Panc1 (cell line): ENCODE measurements at regions not wholly inside any gene's neighbourhood (a gene's known extent, or its start where the extent isn't known, plus 50 kb on each side); places are given as distances from the start of the nearest gene placed in this dataset.

Experiments used
- ATAC-seq: fragments of 200-7000 bp; cut with Tn5 transposase; 2 replicates; pipeline ENCODE4 v1.9.1; 2020; ENCODE audit warnings: mild to moderate bottlenecking, moderate library complexity
- BruUV-seq: library from RNA; stranded (reverse); fragments of 400-500 nt; replicated peaks from 2 replicates; lab custom pipeline; 2021; lab: Mats Ljungman, UMichigan
- CTCF ChIA-PET: fragments of 300-600 bp; sonication (Branson Sonifier 250); formaldehyde crosslinking; loops from one replicate; lab custom pipeline; 2022; ENCODE audit warnings: antibody characterized with exemption; lab: Charles Lee
- POLR2A ChIA-PET: fragments of 300-600 bp; sonication (Branson Sonifier 250); formaldehyde crosslinking; loops from one replicate; lab custom pipeline; 2022; ENCODE audit warnings: antibody characterized with exemption; lab: Charles Lee
- DNase-seq: peaks from one replicate; pipeline ENCODE4 v3.0.0-alpha.2; 2010; ENCODE audit warnings: low read depth, low spot score
- H3K27ac ChIP-seq: 2 replicates; pipeline ENCODE4 v1.5.1; 2011; ENCODE audit warnings: mild to moderate bottlenecking, low read length, inconsistent platforms
- H3K27me3 ChIP-seq: fragments of 200-500 bp; sonication (Bioruptor generic); 2 replicates; pipeline ENCODE4 v1.6.0; 2014; ENCODE audit warnings: low read length, inconsistent platforms; ENCODE audit not compliant: control insufficient read depth, insufficient read depth
- H3K36me3 ChIP-seq: fragments of 200-500 bp; sonication (Bioruptor generic); 2 replicates; pipeline ENCODE4 v1.5.1; 2014; ENCODE audit warnings: inconsistent platforms, mild to moderate bottlenecking, low read length, moderate library complexity; ENCODE audit not compliant: control insufficient read depth, insufficient read depth
- H3K4me1 ChIP-seq: 2 replicates; pipeline ENCODE4 v1.5.1; 2011; ENCODE audit warnings: inconsistent platforms, mild to moderate bottlenecking, low read length, moderate library complexity; ENCODE audit not compliant: control insufficient read depth, insufficient read depth
- H3K4me3 ChIP-seq, 2 experiments: 2 replicates each; pipeline ENCODE4 v1.5.1; 2011 to 2012; ENCODE audit warnings: low read depth in 2 of 2, low read length in 2 of 2, mild to moderate bottlenecking in 2 of 2, inconsistent platforms in 1 of 2, moderate library complexity in 1 of 2
- H3K9me3 ChIP-seq: fragments of 200-500 bp; sonication (Bioruptor generic); 2 replicates; pipeline ENCODE4 v1.5.1; 2014; ENCODE audit warnings: low read depth, mild to moderate bottlenecking, inconsistent platforms, low read length, moderate library complexity; ENCODE audit not compliant: control insufficient read depth, insufficient read depth
- POLR2AphosphoS5 ChIP-seq: IDR thresholded peaks from 2 replicates; pipeline ENCODE4 v1.6.1; 2012; ENCODE audit warnings: mild to moderate bottlenecking, low read depth, low read length, moderate library complexity
- SIN3A ChIP-seq: IDR thresholded peaks from 2 replicates; pipeline ENCODE4 v1.6.1; 2012; ENCODE audit warnings: low read depth, mild to moderate bottlenecking, low read length, moderate library complexity, borderline replicate concordance; ENCODE audit not compliant: insufficient read depth
- TCF7L2 ChIP-seq: IDR thresholded peaks from 2 replicates; pipeline ENCODE4 v1.6.1; 2011; ENCODE audit warnings: mild to moderate bottlenecking, low read depth, low read length, inconsistent platforms
- in situ Hi-C: cut with HindIII; loops from 2 replicates; pipeline ENCODE4 v1.10.0; 2016; ENCODE audit warnings: low sequenced_read_pairs, low pct_unique_long_range_greater_than_20kb
- intact Hi-C: fragments of 100-400 bp; cut with micrococcal nuclease; formaldehyde crosslinking; loops from one replicate; pipeline ENCODE4 v1.10.0; 2022; ENCODE audit not compliant: unreplicated experiment
- TF ChIP-seq, protein P1 (sequence below): fragments of 450-650 bp; IDR thresholded peaks from 2 replicates; pipeline ENCODE4 v1.5.1; 2017; ENCODE audit warnings: mild to moderate bottlenecking
- TF ChIP-seq, protein P2 (sequence below), 2 experiments: IDR thresholded peaks; 2 replicates each; pipeline ENCODE4 v1.6.1; 2011 to 2012; ENCODE audit warnings: low read depth in 2 of 2, control low read depth in 1 of 2, low read length in 1 of 2, mild to moderate bottlenecking in 1 of 2, moderate library complexity in 1 of 2; ENCODE audit not compliant: insufficient read depth in 1 of 2

GRCh38 chr14:66237741-66238140 lies 248.4 kb upstream of the CCDC196 start:
- TF ChIP-seq POLR2AphosphoS5 (no peak), TCF7L2 (no peak), SIN3A (no peak)
- TF ChIP-seq, protein P1, sequence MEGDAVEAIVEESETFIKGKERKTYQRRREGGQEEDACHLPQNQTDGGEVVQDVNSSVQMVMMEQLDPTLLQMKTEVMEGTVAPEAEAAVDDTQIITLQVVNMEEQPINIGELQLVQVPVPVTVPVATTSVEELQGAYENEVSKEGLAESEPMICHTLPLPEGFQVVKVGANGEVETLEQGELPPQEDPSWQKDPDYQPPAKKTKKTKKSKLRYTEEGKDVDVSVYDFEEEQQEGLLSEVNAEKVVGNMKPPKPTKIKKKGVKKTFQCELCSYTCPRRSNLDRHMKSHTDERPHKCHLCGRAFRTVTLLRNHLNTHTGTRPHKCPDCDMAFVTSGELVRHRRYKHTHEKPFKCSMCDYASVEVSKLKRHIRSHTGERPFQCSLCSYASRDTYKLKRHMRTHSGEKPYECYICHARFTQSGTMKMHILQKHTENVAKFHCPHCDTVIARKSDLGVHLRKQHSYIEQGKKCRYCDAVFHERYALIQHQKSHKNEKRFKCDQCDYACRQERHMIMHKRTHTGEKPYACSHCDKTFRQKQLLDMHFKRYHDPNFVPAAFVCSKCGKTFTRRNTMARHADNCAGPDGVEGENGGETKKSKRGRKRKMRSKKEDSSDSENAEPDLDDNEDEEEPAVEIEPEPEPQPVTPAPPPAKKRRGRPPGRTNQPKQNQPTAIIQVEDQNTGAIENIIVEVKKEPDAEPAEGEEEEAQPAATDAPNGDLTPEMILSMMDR: no peak
- TF ChIP-seq, protein P2, sequence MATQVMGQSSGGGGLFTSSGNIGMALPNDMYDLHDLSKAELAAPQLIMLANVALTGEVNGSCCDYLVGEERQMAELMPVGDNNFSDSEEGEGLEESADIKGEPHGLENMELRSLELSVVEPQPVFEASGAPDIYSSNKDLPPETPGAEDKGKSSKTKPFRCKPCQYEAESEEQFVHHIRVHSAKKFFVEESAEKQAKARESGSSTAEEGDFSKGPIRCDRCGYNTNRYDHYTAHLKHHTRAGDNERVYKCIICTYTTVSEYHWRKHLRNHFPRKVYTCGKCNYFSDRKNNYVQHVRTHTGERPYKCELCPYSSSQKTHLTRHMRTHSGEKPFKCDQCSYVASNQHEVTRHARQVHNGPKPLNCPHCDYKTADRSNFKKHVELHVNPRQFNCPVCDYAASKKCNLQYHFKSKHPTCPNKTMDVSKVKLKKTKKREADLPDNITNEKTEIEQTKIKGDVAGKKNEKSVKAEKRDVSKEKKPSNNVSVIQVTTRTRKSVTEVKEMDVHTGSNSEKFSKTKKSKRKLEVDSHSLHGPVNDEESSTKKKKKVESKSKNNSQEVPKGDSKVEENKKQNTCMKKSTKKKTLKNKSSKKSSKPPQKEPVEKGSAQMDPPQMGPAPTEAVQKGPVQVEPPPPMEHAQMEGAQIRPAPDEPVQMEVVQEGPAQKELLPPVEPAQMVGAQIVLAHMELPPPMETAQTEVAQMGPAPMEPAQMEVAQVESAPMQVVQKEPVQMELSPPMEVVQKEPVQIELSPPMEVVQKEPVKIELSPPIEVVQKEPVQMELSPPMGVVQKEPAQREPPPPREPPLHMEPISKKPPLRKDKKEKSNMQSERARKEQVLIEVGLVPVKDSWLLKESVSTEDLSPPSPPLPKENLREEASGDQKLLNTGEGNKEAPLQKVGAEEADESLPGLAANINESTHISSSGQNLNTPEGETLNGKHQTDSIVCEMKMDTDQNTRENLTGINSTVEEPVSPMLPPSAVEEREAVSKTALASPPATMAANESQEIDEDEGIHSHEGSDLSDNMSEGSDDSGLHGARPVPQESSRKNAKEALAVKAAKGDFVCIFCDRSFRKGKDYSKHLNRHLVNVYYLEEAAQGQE (IDR thresholded peaks at IDR 0.05; ENCODE audit: insufficient read depth in 1 of 2, low read depth in 2 of 2, low read length in 1 of 2): no peak
- ChIA-PET CTCF (no interaction called here), POLR2A (no interaction called here)
- no TSS peak for BruUV-seq
- ATAC-seq (no peak), DNase-seq (no peak)
- Histone ChIP-seq H3K4me3 (no peak overlapping the region), H3K27ac (no peak overlapping the region), H3K36me3 (no peaks in the 10 kb centered on the region), H3K9me3 (no peaks in the 10 kb centered on the region), H3K27me3 (0 out of 2 replicates have a peak, but pooled peaks cover 2% of the 10 kb centered on the region), H3K4me1 (no peaks in the 10 kb centered on the region)
- intact Hi-C loops (no loop called here), in situ Hi-C loops (no loop called here)

GRCh38 chr14:66238969-66239368 lies 247.2 kb upstream of the CCDC196 start:
- TF ChIP-seq, protein P2 (IDR thresholded peaks at IDR 0.05; ENCODE audit: insufficient read depth in 1 of 2, low read depth in 2 of 2, low read length in 1 of 2): no peak
- TF ChIP-seq TCF7L2: no peak
- TF ChIP-seq, protein P1: no peak
- no peak for TF ChIP-seq SIN3A
- no peak for TF ChIP-seq POLR2AphosphoS5
- H3K4me1 ChIP-seq: no peaks in the 10 kb centered on the region
- BruUV-seq: no TSS peak
- DNase-seq (no peak), ATAC-seq (no peak)
- ChIA-PET POLR2A (no interaction called here), CTCF (interaction anchor here (0.6 kb wide), 1 partner anchor 838 kb away, joined by 5 read pairs; no protein-coding TSS in a partner anchor)
- H3K36me3 ChIP-seq: no peaks in the 10 kb centered on the region
- H3K4me3 ChIP-seq: no peak overlapping the region
- no peak overlapping the region for H3K27ac ChIP-seq
- in situ Hi-C loops: no loop called here
- H3K27me3 ChIP-seq: 0 out of 2 replicates have a peak, but pooled peaks cover 2% of the 10 kb centered on the region
- H3K9me3 ChIP-seq: no peaks in the 10 kb centered on the region
- intact Hi-C loops: no loop called here
